IPS-18a (cell line): ENCODE measurements at regions not wholly inside any gene's neighbourhood (a gene's known extent, or its start where the extent isn't known, plus 50 kb on each side); places are given as distances from the start of the nearest gene placed in this dataset.

Source experiments
- H3K27ac ChIP-seq: one replicate; pipeline ENCODE4 v1.5.1; 2013; ENCODE audit warnings: low read length
- H3K27me3 ChIP-seq: one replicate; pipeline ENCODE4 v1.6.1; 2013; ENCODE audit warnings: mild to moderate bottlenecking, low read length; ENCODE audit not compliant: control insufficient read depth, insufficient read depth
- H3K36me3 ChIP-seq: one replicate; pipeline ENCODE4 v1.6.1; 2013; ENCODE audit warnings: low read depth, low read length; ENCODE audit not compliant: control insufficient read depth
- H3K4me1 ChIP-seq: one replicate; pipeline ENCODE4 v1.6.1; 2013; ENCODE audit warnings: low read depth, low read length; ENCODE audit not compliant: control insufficient read depth
- H3K4me3 ChIP-seq: one replicate; pipeline ENCODE4 v1.5.1; 2013; ENCODE audit warnings: low read length
- H3K9ac ChIP-seq: one replicate; pipeline ENCODE4 v1.6.1; 2013; ENCODE audit warnings: mild to moderate bottlenecking, low read length, moderate library complexity
- H3K9me3 ChIP-seq: one replicate; pipeline ENCODE4 v1.6.1; 2013; ENCODE audit warnings: low read depth, low read length; ENCODE audit not compliant: control insufficient read depth

- Histone ChIP-seq H3K27ac (no peak overlapping the region), H3K27me3 (no peaks in the 10 kb centered on the region), H3K4me3 (no peak overlapping the region), H3K4me1 (peaks cover 7% of the 10 kb centered on the region), H3K9me3 (no peaks in the 10 kb centered on the region), H3K9ac (no peak overlapping the region), H3K36me3 (no peaks in the 10 kb centered on the region)
These were observed 517.0 kb upstream of the ID4 start for GRCh38 chr6:19320111-19320581.

- Histone ChIP-seq H3K4me3 (no peak overlapping the region), H3K9me3 (no peaks in the 10 kb centered on the region), H3K4me1 (peaks cover 23% of the 10 kb centered on the region), H3K27me3 (no peaks in the 10 kb centered on the region), H3K9ac (no peak overlapping the region), H3K36me3 (no peaks in the 10 kb centered on the region), H3K27ac (no peak overlapping the region)
These were observed 514.3 kb upstream of the ID4 start for GRCh38 chr6:19322691-19323485.

- no peak overlapping the region for H3K9ac ChIP-seq
- no peaks in the 10 kb centered on the region for H3K9me3 ChIP-seq
- no peak overlapping the region for H3K27ac ChIP-seq
- H3K4me1 ChIP-seq: peaks cover 35% of the 10 kb centered on the region
- H3K36me3 ChIP-seq: no peaks in the 10 kb centered on the region
- H3K27me3 ChIP-seq: no peaks in the 10 kb centered on the region
- no peak overlapping the region for H3K4me3 ChIP-seq
These were observed 512.8 kb upstream of the ID4 start for GRCh38 chr6:19324376-19324775.

GRCh38 chr6:19325335-19325789 is 511.8 kb upstream of the ID4 start:
- H3K27me3 ChIP-seq: no peaks in the 10 kb centered on the region
- no peak overlapping the region for H3K27ac ChIP-seq
- no peak overlapping the region for H3K4me3 ChIP-seq
- no peak overlapping the region for H3K9ac ChIP-seq
- H3K36me3 ChIP-seq: no peaks in the 10 kb centered on the region
- peaks cover 32% of the 10 kb centered on the region for H3K4me1 ChIP-seq
- no peaks in the 10 kb centered on the region for H3K9me3 ChIP-seq

GRCh38 chr6:19327241-19327640 is 509.9 kb upstream of the ID4 start:
- H3K4me1 ChIP-seq: peaks cover 32% of the 10 kb centered on the region
- no peak overlapping the region for H3K27ac ChIP-seq
- no peaks in the 10 kb centered on the region for H3K36me3 ChIP-seq
- H3K27me3 ChIP-seq: no peaks in the 10 kb centered on the region
- no peak overlapping the region for H3K4me3 ChIP-seq
- H3K9me3 ChIP-seq: no peaks in the 10 kb centered on the region
- no peak overlapping the region for H3K9ac ChIP-seq

- no peak overlapping the region for H3K9ac ChIP-seq
- H3K27me3 ChIP-seq: no peaks in the 10 kb centered on the region
- peaks cover 32% of the 10 kb centered on the region for H3K4me1 ChIP-seq
- H3K36me3 ChIP-seq: no peaks in the 10 kb centered on the region
- H3K4me3 ChIP-seq: no peak overlapping the region
- H3K27ac ChIP-seq: no peak overlapping the region
- H3K9me3 ChIP-seq: no peaks in the 10 kb centered on the region
These were observed 509.5 kb upstream of the ID4 start for GRCh38 chr6:19327661-19328060.

GRCh38 chr6:19329078-19329477 is 508.1 kb upstream of the ID4 start:
- Histone ChIP-seq H3K9me3 (no peaks in the 10 kb centered on the region), H3K36me3 (no peaks in the 10 kb centered on the region), H3K27ac (no peak overlapping the region), H3K4me1 (peaks cover 32% of the 10 kb centered on the region), H3K4me3 (no peak overlapping the region), H3K27me3 (no peaks in the 10 kb centered on the region), H3K9ac (no peak overlapping the region)

- no peak overlapping the region for H3K9ac ChIP-seq
- no peak overlapping the region for H3K27ac ChIP-seq
- H3K36me3 ChIP-seq: no peaks in the 10 kb centered on the region
- H3K27me3 ChIP-seq: no peaks in the 10 kb centered on the region
- H3K9me3 ChIP-seq: no peaks in the 10 kb centered on the region
- H3K4me3 ChIP-seq: no peak overlapping the region
- peaks cover 23% of the 10 kb centered on the region for H3K4me1 ChIP-seq
These were observed 506.1 kb upstream of the ID4 start for GRCh38 chr6:19331089-19331488.

GRCh38 chr6:19332806-19333460 is 504.2 kb upstream of the ID4 start:
- Histone ChIP-seq H3K9ac (no peak overlapping the region), H3K27me3 (no peaks in the 10 kb centered on the region), H3K4me1 (peaks cover 18% of the 10 kb centered on the region), H3K4me3 (no peak overlapping the region), H3K27ac (no peak overlapping the region), H3K36me3 (no peaks in the 10 kb centered on the region), H3K9me3 (no peaks in the 10 kb centered on the region)

GRCh38 chr6:19333936-19334335 is 503.2 kb upstream of the ID4 start:
- Histone ChIP-seq H3K27ac (no peak overlapping the region), H3K9me3 (no peaks in the 10 kb centered on the region), H3K4me3 (no peak overlapping the region), H3K27me3 (no peaks in the 10 kb centered on the region), H3K9ac (no peak overlapping the region), H3K36me3 (no peaks in the 10 kb centered on the region), H3K4me1 (peaks cover 10% of the 10 kb centered on the region)

GRCh38 chr6:19336579-19336978 is 500.6 kb upstream of the ID4 start:
- Histone ChIP-seq H3K9ac (no peak overlapping the region), H3K27ac (no peak overlapping the region), H3K36me3 (no peaks in the 10 kb centered on the region), H3K4me3 (no peak overlapping the region), H3K9me3 (no peaks in the 10 kb centered on the region), H3K27me3 (no peaks in the 10 kb centered on the region), H3K4me1 (peaks cover 6% of the 10 kb centered on the region)

- Histone ChIP-seq H3K27ac (no peak overlapping the region), H3K9me3 (no peaks in the 10 kb centered on the region), H3K9ac (no peak overlapping the region), H3K36me3 (no peaks in the 10 kb centered on the region), H3K4me3 (no peak overlapping the region), H3K4me1 (peaks cover 6% of the 10 kb centered on the region), H3K27me3 (no peaks in the 10 kb centered on the region)
These were observed 500.1 kb upstream of the ID4 start for GRCh38 chr6:19337101-19337500.
